NCI-H1105 (cell line): ENCODE measurements at regions not wholly inside any gene's neighbourhood (a gene's known extent, or its start where the extent isn't known, plus 50 kb on each side); places are given as distances from the start of the nearest gene placed in this dataset.
"Not testable (repeated sequence)": the region's sequence is repeated elsewhere in the genome, so short reads cannot be mapped to it uniquely, and the experiment has no call there.

Source experiments
- DNase-seq: peaks from one replicate; lab custom pipeline; 2025; lab: John Stamatoyannopoulos, UW

GRCh38 chr4:170414360-170414759 is 324.6 kb upstream of the AADAT start:
- no peak for DNase-seq

DNA sequence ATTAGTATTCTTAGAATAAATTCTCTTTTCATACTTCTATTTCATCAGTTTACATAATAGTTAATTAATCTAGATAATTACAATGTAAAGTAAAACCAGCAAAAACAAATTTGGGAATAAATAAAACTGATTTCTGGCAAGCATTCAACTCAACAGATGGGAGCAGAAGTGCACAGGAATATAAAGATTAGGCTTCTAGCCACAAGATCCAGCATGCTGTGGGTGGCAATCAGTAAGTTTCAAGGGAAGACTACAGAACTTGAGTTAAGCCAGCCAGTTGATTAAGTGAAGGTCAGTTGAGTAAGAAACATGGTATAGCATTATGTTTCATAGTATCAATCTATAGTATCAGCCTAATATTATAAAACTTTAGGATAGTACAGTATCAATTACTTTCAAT is 324.2 kb upstream of the AADAT start:
- no peak for DNase-seq

GRCh38 chr4:170400361-170400760 is 310.6 kb upstream of the AADAT start:
- no peak for DNase-seq

DNA sequence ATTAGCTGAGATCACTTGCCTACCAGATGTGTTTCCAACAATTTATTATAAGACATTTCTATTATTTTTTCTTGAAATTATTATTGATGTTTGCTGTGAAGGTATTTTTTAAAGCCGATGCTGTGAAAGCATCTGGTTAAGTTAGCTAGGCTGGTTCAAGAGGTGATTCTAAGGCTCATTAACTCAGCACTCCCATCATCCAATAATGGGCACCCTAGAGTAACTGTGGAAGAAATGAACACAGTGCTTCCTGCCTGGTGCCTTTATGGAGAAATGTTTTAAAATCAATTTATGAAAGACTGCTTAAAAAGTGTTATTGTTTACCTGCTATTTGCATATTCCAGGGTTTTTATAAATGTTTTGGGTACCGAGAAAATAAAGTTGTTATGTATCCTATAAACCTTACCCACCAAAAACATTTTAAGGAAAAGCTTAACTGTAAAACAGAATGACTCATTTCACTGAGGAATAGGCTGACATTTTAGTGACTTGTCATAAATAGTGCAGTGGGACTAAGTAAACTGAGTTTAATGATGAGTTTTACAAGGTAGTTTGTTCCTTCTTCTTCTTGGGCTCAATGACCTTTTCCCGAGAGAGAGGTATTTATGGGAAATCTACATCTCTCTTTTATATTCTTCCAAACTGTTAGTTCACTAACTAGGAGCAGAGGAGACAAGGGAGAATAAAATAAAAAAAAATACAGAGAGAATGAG is 310.0 kb upstream of the AADAT start:
- no peak for DNase-seq

DNA sequence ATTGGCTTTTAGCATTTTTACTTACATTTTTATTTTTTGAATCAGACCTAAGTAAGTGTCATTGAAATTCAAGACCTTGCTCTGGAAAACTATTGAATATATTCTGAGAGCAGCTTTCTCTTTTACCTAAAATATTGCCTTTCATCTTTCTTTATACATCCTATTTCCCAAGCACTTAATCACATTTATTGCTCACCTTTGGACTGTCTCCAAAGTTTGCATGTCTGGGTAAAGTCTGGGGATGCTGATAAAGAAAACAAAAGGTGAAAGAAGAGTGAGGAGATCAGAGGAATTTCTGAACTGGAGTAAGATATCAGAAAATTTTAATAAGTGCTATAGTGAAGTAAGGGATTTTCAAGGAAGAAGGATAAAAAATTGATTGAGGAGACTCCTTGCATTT is 308.5 kb upstream of the AADAT start:
- DNase-seq = no peak

DNA sequence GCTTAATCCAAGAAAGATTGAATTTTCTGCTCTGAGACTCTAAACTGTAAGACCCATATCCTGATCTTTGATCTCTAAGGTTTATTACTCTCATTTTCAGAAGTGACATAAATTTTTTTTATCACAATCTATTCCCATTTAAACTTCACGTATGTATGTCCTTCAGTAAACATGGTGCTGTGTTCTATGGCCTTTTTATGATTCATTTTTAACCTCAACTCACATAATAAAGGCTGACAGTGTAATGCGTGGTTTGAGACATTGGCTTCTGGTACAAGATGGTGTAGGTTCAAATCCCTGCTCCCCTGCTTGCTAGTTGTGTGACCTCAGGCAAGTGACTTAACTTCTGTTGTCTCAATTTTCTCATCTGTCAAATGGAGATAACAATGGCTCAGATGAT is 306.0 kb upstream of the AADAT start:
- no peak for DNase-seq

DNA sequence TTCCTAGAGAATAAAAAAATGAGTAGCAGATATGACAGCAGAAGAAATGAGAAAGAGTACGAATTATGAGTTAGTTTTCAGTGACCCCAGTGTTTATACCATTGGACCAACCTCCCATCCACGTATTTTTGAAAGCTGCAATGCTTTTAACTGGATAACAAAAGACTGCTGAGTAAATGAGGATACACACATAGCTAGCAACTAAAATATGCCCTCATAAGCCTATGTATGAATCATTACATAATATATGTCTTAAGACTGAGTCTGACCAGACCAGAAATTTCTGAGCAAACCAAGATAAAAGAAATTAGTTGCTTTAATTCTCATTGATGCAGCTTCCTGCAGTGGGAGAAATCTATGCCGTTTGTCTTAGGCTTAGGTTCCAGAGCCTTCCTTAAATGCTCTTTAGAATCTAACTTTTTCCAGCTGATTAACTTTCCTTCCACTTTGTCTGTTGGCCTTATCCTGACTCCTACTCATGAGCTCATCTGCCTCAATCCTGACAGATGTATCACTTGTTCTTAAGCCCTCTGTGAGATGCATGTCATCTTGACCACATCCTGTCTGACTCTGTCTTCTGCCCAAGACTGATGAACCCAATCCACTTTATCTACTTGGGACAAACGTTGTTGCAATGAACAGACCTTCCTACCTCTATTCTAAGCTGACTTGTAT is 301.4 kb upstream of the AADAT start:
- no peak for DNase-seq

DNA sequence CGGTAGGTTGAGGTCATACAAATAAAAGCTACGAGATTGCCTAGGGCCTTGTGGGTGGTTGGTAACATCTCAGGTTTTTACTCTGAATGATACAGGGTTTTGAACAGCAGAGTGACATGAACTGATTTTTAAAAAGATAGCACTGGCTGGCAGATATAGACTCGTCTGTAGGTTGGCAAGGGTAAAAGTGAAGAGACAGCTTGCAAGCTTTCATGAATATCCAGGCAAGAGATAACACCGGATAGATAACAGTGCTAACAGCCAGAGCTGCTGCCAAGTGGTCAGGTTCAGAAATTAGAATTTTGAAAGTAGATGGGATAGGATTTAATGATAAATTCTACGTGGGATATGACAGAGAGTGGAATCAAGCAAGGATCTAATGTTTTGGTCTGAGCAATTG is 299.7 kb upstream of the AADAT start:
- no peak for DNase-seq

DNA sequence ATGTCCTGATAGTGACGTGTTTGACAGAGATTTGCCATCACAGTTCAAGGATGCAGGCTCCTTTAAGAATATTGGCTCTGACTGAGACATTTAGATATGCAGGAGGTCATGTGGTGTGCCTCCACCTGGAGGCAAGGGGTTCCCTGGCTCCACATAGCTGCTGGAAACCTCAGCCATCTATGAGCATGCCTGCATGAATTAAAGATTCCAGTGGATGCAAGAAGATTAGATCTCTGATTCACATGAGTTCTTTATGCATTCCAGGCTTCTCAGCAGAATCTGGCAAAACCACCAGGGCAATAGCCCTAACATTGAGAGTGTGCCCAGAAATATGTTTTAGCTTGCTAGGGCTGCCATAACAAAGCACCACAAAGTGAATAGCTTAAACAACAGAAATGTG is 298.5 kb upstream of the AADAT start:
- no peak for DNase-seq

DNA sequence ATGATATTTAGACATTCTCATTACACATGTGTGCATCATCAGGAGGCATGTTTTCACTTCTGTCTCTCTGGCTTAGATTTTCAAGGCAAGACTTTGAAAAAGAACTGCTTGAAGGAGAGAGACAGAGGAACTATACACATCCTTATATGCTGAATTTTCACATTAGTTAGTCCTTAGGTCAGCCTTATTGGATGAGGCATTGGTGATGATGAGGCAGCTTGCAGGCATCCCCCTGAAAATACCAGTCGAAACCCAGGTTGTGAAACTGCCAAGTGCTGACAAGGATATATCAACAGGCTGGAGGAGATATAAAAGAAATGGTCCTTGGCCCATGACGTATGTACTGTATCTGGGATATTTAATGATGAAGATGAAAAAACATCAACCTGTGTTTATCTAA is 297.2 kb upstream of the AADAT start:
- no peak for DNase-seq

- no peak for DNase-seq
Measured at GRCh38 chr4:170386511-170386910, 296.8 kb upstream of the AADAT start.

- DNase-seq = no peak
Measured at GRCh38 chr4:170374770-170375169, 285.0 kb upstream of the AADAT start.

GRCh38 chr4:170348945-170349344 is 259.2 kb upstream of the AADAT start:
- no peak for DNase-seq

DNA sequence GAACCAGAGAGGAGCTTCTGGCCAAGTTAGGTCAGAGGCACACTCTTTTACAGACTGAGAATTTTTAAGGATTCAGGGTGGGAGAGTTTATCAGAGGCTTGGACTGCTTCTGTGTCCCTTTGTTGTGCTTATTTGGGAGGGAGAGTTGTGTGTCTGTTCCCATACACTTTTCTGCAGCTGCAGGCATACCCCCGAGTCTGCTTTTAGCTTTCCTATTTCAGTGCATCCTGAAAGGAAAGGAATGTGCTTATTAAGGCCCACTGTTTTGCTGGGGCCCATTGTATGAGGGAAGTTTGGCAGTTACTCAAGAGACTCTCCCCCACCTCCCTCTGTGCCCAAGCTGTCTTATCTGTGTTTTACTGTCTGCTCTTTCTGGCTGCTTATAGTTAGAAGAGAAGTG is 257.4 kb upstream of the AADAT start:
- DNase-seq = not testable (repeated sequence)

- no peak for DNase-seq
Measured at GRCh38 chr4:170339522-170339921, 249.8 kb upstream of the AADAT start.

DNA sequence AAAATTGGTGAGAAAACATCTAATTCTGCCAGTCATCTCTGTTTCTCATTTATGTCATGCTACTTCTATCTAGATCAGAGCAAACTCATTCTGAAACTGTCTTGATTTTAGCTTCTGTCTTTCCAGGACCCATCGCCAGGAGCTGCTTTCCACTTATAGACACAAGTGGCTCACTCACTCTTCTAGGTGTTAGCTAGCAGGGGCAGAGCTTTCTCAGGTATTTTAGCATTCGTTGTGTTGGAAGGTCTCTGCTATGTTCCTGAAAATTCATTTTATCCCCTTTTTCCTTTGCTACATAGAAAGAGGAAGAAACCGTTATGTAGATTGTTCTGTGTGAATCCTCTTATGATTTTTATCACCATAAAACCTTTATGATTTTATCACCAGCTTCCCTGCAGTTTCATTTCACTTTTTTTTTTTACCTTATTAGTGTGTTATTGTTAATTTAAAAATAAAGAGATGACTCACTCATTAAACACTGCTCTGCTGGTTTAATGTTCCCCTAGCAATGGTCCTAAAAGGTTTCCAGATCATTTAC is 246.6 kb upstream of the AADAT start:
- DNase-seq = no peak

GRCh38 chr4:170325599-170325998 is 235.8 kb upstream of the AADAT start:
- DNase-seq = no peak

DNA sequence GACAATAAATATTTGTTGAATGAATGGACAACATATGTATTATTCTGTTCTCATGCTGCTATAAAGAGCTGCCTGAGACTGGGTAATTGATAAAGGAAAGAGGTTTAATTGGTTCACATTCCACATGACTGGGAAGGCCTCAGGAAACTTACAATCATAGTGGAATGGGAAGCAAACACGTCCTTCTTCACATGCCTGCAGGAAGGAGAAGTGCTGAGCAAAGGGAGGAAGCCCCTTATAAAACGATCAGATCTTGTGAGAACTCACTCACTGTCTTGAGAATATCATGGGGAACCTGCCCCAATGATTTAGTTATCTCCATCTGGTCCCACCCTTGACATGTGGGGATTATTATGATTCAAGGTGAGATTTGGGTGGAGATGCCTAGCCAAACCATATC is 233.9 kb upstream of the AADAT start:
- DNase-seq = no peak

GRCh38 chr4:170307182-170307581 is 217.4 kb upstream of the AADAT start:
- no peak for DNase-seq

GRCh38 chr4:170306208-170306607 is 216.5 kb upstream of the AADAT start:
- no peak for DNase-seq

DNA sequence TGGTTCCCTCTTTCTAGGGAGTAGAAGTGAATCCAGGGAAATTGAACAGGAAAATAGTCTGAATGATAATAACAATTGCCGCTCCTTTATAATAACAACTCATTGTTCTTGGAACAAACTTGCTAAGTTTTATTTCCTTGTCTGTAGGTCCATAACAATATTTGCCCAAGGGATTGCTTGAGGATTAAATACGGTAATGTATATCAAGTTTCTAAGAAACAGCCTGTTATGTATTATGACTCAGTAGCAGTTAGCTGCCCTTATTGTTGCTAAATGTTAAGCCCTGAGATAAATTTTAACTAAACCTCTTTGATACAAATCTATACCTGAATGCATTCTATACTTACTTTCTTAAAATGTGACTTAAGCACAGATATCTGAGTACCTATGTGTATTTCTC is 215.9 kb upstream of the AADAT start:
- DNase-seq = no peak

- no peak for DNase-seq
Measured at GRCh38 chr4:170281027-170281426, 191.3 kb upstream of the AADAT start.

- DNase-seq = no peak
Measured at GRCh38 chr4:170278460-170278859, 188.7 kb upstream of the AADAT start.

DNA sequence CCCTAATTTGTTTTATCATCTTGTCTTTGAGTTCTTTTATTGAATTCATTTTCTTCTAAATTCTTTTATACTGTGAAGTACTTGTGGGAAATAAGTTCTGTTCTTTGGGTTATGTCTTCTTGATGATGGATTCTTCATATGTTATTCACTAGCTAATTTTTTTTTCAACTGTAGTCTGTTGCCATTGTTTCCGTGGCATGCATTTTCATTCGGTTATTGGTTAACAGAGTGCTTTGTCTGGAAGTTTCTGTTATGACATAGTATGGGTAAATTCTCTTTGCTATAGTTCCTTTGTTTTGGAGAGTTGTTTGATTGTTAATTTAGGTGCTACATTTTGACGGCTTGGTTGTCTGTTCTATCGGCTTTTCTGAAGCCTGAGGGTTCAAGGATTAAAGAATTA is 184.9 kb upstream of the AADAT start:
- DNase-seq = no peak
